NB4 (cell line): ENCODE measurements at regions not wholly inside any gene's neighbourhood (a gene's known extent, or its start where the extent isn't known, plus 50 kb on each side); places are given as distances from the start of the nearest gene placed in this dataset.

Experiments used
- MYC ChIP-seq: IDR thresholded peaks from 2 replicates; pipeline ENCODE4 v1.6.1; 2011; ENCODE audit warnings: low read depth, low read length
- POLR2A ChIP-seq: IDR thresholded peaks from 2 replicates; pipeline ENCODE4 v1.6.1; 2011; ENCODE audit warnings: mild to moderate bottlenecking; ENCODE audit not compliant: insufficient read length; ENCODE audit errors: extremely low read depth
- TF ChIP-seq, protein P1 (sequence below): IDR thresholded peaks from one replicate; pipeline ENCODE4 v1.5.1; 2012; ENCODE audit warnings: low read depth, low read length
- TF ChIP-seq, protein P2 (sequence below): IDR thresholded peaks from 2 replicates; pipeline ENCODE4 v1.6.1; 2011; ENCODE audit warnings: low read depth, low read length

DNA sequence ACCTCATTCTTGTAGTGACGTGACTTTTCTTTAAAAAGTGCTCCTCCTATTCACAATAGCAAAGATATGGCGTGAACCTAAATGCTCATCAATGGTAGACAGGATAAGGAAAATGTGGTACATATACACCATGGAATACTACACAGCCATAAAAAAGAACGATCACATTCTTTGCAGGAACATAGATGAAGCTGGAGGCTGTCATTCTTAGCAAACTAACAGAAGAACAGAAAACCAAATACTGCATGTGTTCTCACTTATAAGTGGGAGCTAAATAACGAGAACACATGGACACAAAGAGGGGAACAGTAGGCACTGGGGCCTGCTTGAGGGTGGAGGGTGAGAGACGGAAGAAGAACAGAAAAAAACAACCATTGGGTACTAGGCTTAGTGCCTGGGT, 59.9 kb upstream of the FGFR2 start:
- TF ChIP-seq POLR2A, result no peak
- TF ChIP-seq, protein P1, sequence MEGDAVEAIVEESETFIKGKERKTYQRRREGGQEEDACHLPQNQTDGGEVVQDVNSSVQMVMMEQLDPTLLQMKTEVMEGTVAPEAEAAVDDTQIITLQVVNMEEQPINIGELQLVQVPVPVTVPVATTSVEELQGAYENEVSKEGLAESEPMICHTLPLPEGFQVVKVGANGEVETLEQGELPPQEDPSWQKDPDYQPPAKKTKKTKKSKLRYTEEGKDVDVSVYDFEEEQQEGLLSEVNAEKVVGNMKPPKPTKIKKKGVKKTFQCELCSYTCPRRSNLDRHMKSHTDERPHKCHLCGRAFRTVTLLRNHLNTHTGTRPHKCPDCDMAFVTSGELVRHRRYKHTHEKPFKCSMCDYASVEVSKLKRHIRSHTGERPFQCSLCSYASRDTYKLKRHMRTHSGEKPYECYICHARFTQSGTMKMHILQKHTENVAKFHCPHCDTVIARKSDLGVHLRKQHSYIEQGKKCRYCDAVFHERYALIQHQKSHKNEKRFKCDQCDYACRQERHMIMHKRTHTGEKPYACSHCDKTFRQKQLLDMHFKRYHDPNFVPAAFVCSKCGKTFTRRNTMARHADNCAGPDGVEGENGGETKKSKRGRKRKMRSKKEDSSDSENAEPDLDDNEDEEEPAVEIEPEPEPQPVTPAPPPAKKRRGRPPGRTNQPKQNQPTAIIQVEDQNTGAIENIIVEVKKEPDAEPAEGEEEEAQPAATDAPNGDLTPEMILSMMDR, result no peak
- TF ChIP-seq MYC, result no peak
- TF ChIP-seq, protein P2, sequence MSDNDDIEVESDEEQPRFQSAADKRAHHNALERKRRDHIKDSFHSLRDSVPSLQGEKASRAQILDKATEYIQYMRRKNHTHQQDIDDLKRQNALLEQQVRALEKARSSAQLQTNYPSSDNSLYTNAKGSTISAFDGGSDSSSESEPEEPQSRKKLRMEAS, result no peak
